ENCODE measurements at regions not wholly inside any gene's neighbourhood (a gene's known extent, or its start where the extent isn't known, plus 50 kb on each side); places are given as distances from the start of the nearest gene placed in this dataset.
"Not testable (repeated sequence)": the region's sequence is repeated elsewhere in the genome, so short reads cannot be mapped to it uniquely, and the experiment has no call there.

GRCh38 chr1:48089356-48089891 lies 92.2 kb upstream of the TRABD2B start:
- no peak for FAIRE-seq
- no peak for DNase-seq (ENCODE audit: extremely low spot score, insufficient read length, low read depth)

GRCh38 chr1:48084826-48085225 lies 87.6 kb upstream of the TRABD2B start:
- DNase-seq (ENCODE audit: extremely low spot score, insufficient read length, low read depth): no peak
- no peak for FAIRE-seq

- FAIRE-seq (no peak), DNase-seq (ENCODE audit: extremely low spot score, insufficient read length, low read depth) (no peak)
Observed at GRCh38 chr1:48082271-48082962, 85.2 kb upstream of the TRABD2B start.

GRCh38 chr1:48080331-48081255 lies 83.4 kb upstream of the TRABD2B start:
- DNase-seq (ENCODE audit: extremely low spot score, insufficient read length, low read depth) (no peak), FAIRE-seq (no peak)

GRCh38 chr1:48079096-48079495 lies 81.9 kb upstream of the TRABD2B start:
- DNase-seq (ENCODE audit: extremely low spot score, insufficient read length, low read depth): no peak
- no peak for FAIRE-seq

- no peak for DNase-seq (ENCODE audit: extremely low spot score, insufficient read length, low read depth)
- FAIRE-seq: no peak
Observed at GRCh38 chr1:48077795-48078222, 80.6 kb upstream of the TRABD2B start.

GRCh38 chr1:48076017-48076416 lies 78.8 kb upstream of the TRABD2B start:
- FAIRE-seq (no peak), DNase-seq (ENCODE audit: extremely low spot score, insufficient read length, low read depth) (no peak)

GRCh38 chr1:48073798-48074530 lies 76.8 kb upstream of the TRABD2B start:
- FAIRE-seq (no peak), DNase-seq (ENCODE audit: extremely low spot score, insufficient read length, low read depth) (no peak)

- FAIRE-seq (no peak), DNase-seq (ENCODE audit: extremely low spot score, insufficient read length, low read depth) (no peak)
Observed at GRCh38 chr1:48071513-48071912, 74.3 kb upstream of the TRABD2B start.

GRCh38 chr1:48070396-48070750 lies 73.2 kb upstream of the TRABD2B start:
- no peak for FAIRE-seq
- DNase-seq (ENCODE audit: extremely low spot score, insufficient read length, low read depth): no peak

- no peak for FAIRE-seq
Observed at GRCh38 chr1:48069662-48070395, 72.6 kb upstream of the TRABD2B start.

GRCh38 chr1:48068206-48068605 lies 71.0 kb upstream of the TRABD2B start:
- FAIRE-seq: no peak
- no peak for DNase-seq (ENCODE audit: extremely low spot score, insufficient read length, low read depth)

More at GRCh38 chr1:48069662-48070395, 72.6 kb upstream of the TRABD2B start:
- DNase-seq (ENCODE audit: extremely low spot score, insufficient read length, low read depth): no peak

- DNase-seq (ENCODE audit: extremely low spot score, insufficient read length, low read depth) (no peak), FAIRE-seq (no peak)
Observed at GRCh38 chr1:48066936-48067335, 69.8 kb upstream of the TRABD2B start.

- DNase-seq (ENCODE audit: extremely low spot score, insufficient read length, low read depth); FAIRE-seq: not testable (repeated sequence)
Observed at GRCh38 chr1:48064693-48065092, 67.5 kb upstream of the TRABD2B start.

- FAIRE-seq (peak; percentile 57), DNase-seq (ENCODE audit: extremely low spot score, insufficient read length, low read depth) (no peak)
Observed at GRCh38 chr1:48062353-48062752, 65.2 kb upstream of the TRABD2B start.

GRCh38 chr1:48061162-48062136 lies 64.3 kb upstream of the TRABD2B start:
- FAIRE-seq (peak; percentile 89), DNase-seq (ENCODE audit: extremely low spot score, insufficient read length, low read depth) (no peak)

- FAIRE-seq: no peak
Observed at GRCh38 chr1:48059289-48059688, 62.1 kb upstream of the TRABD2B start.

More at GRCh38 chr1:48059289-48059688, 62.1 kb upstream of the TRABD2B start:
- DNase-seq (ENCODE audit: extremely low spot score, insufficient read length, low read depth): no peak
